Activated CD8-positive, alpha-beta T cell treated with anti-CD3 and anti-CD28 coated beads for 36 hours (primary cell): ENCODE measurements at regions not wholly inside any gene's neighbourhood (a gene's known extent, or its start where the extent isn't known, plus 50 kb on each side); places are given as distances from the start of the nearest gene placed in this dataset.
A peak's percentile ranks its signal among the peaks of the same experiment; 100 is the strongest.

ENCODE experiments used
- ATAC-seq: fragments of 200-7000 bp; cut with Tn5 transposase; one replicate; pipeline ENCODE4 v1.10.0; 2021; ENCODE audit warnings: mild to moderate bottlenecking, moderate library complexity
- CTCF ChIA-PET: fragments of 350-600 bp; sonication (Branson Sonifier 250); formaldehyde crosslinking; loops from one replicate; lab custom pipeline; 2021; ENCODE audit warnings: antibody characterized with exemption; lab: Charles Lee
- POLR2A ChIA-PET: fragments of 350-600 bp; sonication (Branson Sonifier 250); formaldehyde crosslinking; loops from one replicate; lab custom pipeline; 2021; ENCODE audit warnings: antibody characterized with exemption; lab: Charles Lee
- DNase-seq: peaks from one replicate; pipeline ENCODE4 v3.0.0-alpha.2; 2020
- H3K27ac Mint-ChIP-seq: one replicate; pipeline ENCODE4 v1.8.0; 2021; ENCODE audit warnings: mild to moderate bottlenecking, mixed read lengths
- H3K27me3 Mint-ChIP-seq: one replicate; pipeline ENCODE4 v1.8.0; 2021; ENCODE audit warnings: mixed read lengths
- H3K36me3 Mint-ChIP-seq: one replicate; pipeline ENCODE4 v1.8.0; 2021; ENCODE audit warnings: low read depth, mixed read lengths
- H3K4me1 Mint-ChIP-seq: one replicate; pipeline ENCODE4 v1.8.0; 2021; ENCODE audit warnings: low read depth, mixed read lengths
- H3K4me3 Mint-ChIP-seq: one replicate; pipeline ENCODE4 v1.8.0; 2021; ENCODE audit warnings: mild to moderate bottlenecking, moderate library complexity, mixed read lengths
- H3K9me3 Mint-ChIP-seq: one replicate; pipeline ENCODE4 v1.8.0; 2021; ENCODE audit warnings: mixed read lengths
- CTCF ChIP-seq: fragments of 200-600 bp; IDR thresholded peaks from one replicate; pipeline ENCODE4 v1.8.0; 2022; ENCODE audit warnings: antibody characterized with exemption, mild to moderate bottlenecking
- intact Hi-C: fragments of 100-400 bp; cut with micrococcal nuclease; formaldehyde crosslinking; loops from one replicate; pipeline ENCODE4 v1.10.0; 2022

GRCh38 chr13:40317980-40318327 lies 348.5 kb downstream of the FOXO1 start:
- intact Hi-C loops = no loop called here
- Mint-ChIP-seq H3K4me1 (peaks cover 57% of the 10 kb centered on the region), H3K27ac (no peak overlapping the region), H3K27me3 (no peaks in the 10 kb centered on the region), H3K9me3 (no peaks in the 10 kb centered on the region), H3K4me3 (no peak overlapping the region), H3K36me3 (no peaks in the 10 kb centered on the region)
- DNase-seq (no peak), ATAC-seq (no peak)
- POLR2A ChIA-PET = interaction anchor here (0.5 to 0.6 kb wide), 2 partner anchors 70 to 639 kb away, joined by 3 read pairs; no protein-coding TSS in a partner anchor
- CTCF ChIA-PET = no interaction called here
- no peak for TF ChIP-seq CTCF

DNA sequence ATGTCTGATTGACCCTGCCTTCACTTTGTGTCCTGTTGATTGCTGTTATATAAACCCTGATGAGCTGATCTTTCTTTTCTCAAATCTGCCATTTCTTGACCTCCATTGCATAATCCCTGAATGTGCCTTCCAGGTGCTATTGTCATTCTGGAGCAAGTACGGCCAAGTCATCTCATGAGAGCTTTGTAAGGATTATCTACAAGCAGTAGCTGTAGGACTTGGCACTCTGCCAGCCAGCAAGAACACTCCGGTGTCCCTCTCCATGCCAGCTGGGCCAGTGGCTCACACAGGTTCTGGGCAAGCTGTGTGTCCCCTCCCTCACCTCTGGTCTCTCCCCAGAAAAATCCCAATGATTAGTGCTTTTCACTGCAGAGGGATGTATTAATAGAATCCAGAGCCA lies 348.1 kb downstream of the FOXO1 start:
- Mint-ChIP-seq H3K9me3 (peaks cover 3% of the 10 kb centered on the region), H3K4me1 (peaks cover 55% of the 10 kb centered on the region), H3K4me3 (no peak overlapping the region), H3K27ac (no peak overlapping the region), H3K36me3 (peaks cover 3% of the 10 kb centered on the region), H3K27me3 (no peaks in the 10 kb centered on the region)
- ChIA-PET CTCF (no interaction called here), POLR2A (interaction anchor here (0.5 to 0.6 kb wide), 2 partner anchors 71 to 638 kb away, joined by 3 read pairs; no protein-coding TSS in a partner anchor)
- no peak for TF ChIP-seq CTCF
- DNase-seq (no peak), ATAC-seq (no peak)
- intact Hi-C loops = no loop called here

DNA sequence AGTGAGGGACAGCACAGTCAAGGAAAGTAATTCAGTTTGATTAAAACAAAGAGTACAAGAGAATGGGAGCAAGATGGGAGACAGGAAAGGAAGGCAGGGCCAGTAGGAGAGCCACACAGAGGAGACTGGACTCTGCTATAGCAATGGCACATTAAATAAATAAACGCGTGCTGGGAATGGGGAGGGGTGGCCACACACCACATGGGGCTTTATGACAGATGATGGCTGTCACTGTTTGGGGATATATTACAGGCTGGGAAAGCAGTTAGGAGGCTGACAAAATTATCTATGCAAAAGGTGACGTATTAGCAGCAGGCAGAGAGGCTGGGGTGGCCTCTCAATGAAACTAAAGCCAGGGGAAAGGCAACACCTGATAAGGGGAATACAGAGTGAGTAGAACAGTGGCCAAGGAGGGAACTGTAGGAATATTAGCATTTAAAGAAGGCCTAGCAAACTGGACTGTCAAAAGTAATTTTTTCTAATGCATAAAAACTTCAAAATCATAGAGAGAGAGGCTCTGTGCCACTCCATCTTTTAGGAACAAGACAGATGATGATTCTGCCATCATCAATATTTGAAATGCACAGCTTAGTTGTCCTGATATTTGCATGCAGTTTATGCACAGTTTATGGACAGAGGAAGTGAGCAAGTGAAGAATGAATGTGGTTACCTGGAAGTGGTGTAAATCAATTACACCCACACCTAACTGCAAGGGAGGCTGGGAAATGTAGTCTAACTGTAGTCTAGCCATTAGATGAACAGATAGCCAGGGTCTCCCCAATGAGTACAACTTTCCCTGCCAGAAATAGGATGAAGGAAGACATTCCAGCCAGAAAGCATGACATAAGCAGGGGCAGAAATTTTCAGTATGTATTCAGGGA lies 346.5 kb downstream of the FOXO1 start:
- no peak overlapping the region for H3K4me3 Mint-ChIP-seq
- H3K9me3 Mint-ChIP-seq = peaks cover 8% of the 10 kb centered on the region
- no peaks in the 10 kb centered on the region for H3K27me3 Mint-ChIP-seq
- CTCF ChIA-PET = no interaction called here
- DNase-seq (peak; percentile 43), ATAC-seq (peak; percentile 65)
- H3K36me3 Mint-ChIP-seq = peaks cover 3% of the 10 kb centered on the region
- intact Hi-C loops = no loop called here
- no peak overlapping the region for H3K27ac Mint-ChIP-seq
- POLR2A ChIA-PET = no interaction called here
- TF ChIP-seq CTCF = no peak
- H3K4me1 Mint-ChIP-seq = peaks cover 43% of the 10 kb centered on the region

- H3K27ac Mint-ChIP-seq = no peak overlapping the region
Measured at GRCh38 chr13:40328091-40328490, 338.4 kb downstream of the FOXO1 start.

More at GRCh38 chr13:40328091-40328490, 338.4 kb downstream of the FOXO1 start:
- H3K9me3 Mint-ChIP-seq = peaks cover 10% of the 10 kb centered on the region
- ChIA-PET POLR2A (interaction anchor here (0.6 kb wide), 1 partner anchor 361 kb away, joined by 3 read pairs; no protein-coding TSS in a partner anchor), CTCF (no interaction called here)
- no peak overlapping the region for H3K4me3 Mint-ChIP-seq
- intact Hi-C loops = no loop called here
- peaks cover 2% of the 10 kb centered on the region for H3K36me3 Mint-ChIP-seq
- peaks cover 22% of the 10 kb centered on the region for H3K4me1 Mint-ChIP-seq
- no peaks in the 10 kb centered on the region for H3K27me3 Mint-ChIP-seq
- TF ChIP-seq CTCF = no peak
- no peak for DNase-seq
- ATAC-seq = no peak
